MCF 10A (cell line): ENCODE measurements at regions not wholly inside any gene's neighbourhood (a gene's known extent, or its start where the extent isn't known, plus 50 kb on each side); places are given as distances from the start of the nearest gene placed in this dataset.

Experiments
- BruUV-seq: library from RNA; stranded (reverse); fragments of 400-500 nt; replicated peaks from 2 replicates; lab custom pipeline; 2021; lab: Mats Ljungman, UMichigan
- CTCF ChIA-PET: fragments of 300-600 bp; sonication (Branson Sonifier 250); formaldehyde crosslinking; extraction: SDS; loops from one replicate; lab custom pipeline; 2021; ENCODE audit warnings: antibody characterized with exemption, inconsistent platforms; lab: Yijun Ruan, JAX
- POLR2A ChIA-PET: fragments of 300-600, 350-650 bp; sonication (Branson Sonifier 250); formaldehyde crosslinking; extraction: SDS; loops from one replicate; lab custom pipeline; 2020; ENCODE audit warnings: antibody characterized with exemption, inconsistent platforms; lab: Yijun Ruan, JAX
- DNase-seq: peaks from one replicate; pipeline ENCODE4 v3.0.0-alpha.2; 2018; ENCODE audit not compliant: unreplicated experiment
- H3K27ac Mint-ChIP-seq: one replicate; pipeline ENCODE4 v1.8.0; 2022; ENCODE audit warnings: mild to moderate bottlenecking, low read depth, mixed read lengths; ENCODE audit not compliant: unreplicated experiment
- H3K27me3 Mint-ChIP-seq: one replicate; pipeline ENCODE4 v1.8.0; 2022; ENCODE audit warnings: mixed read lengths; ENCODE audit not compliant: insufficient read depth, unreplicated experiment
- H3K36me3 Mint-ChIP-seq: one replicate; pipeline ENCODE4 v1.8.0; 2022; ENCODE audit warnings: mild to moderate bottlenecking, moderate library complexity, mixed read lengths; ENCODE audit not compliant: insufficient read depth, unreplicated experiment
- H3K4me1 Mint-ChIP-seq: one replicate; pipeline ENCODE4 v1.8.0; 2022; ENCODE audit warnings: mixed read lengths; ENCODE audit not compliant: insufficient read depth, unreplicated experiment
- H3K4me3 Mint-ChIP-seq: one replicate; pipeline ENCODE4 v1.8.0; 2022; ENCODE audit warnings: mild to moderate bottlenecking, moderate library complexity, mixed read lengths; ENCODE audit not compliant: unreplicated experiment
- H3K9me3 Mint-ChIP-seq: one replicate; pipeline ENCODE4 v1.8.0; 2022; ENCODE audit warnings: mixed read lengths; ENCODE audit not compliant: unreplicated experiment
- CTCF ChIP-seq: fragments of 200-600 bp; IDR thresholded peaks from one replicate; pipeline ENCODE4 v1.8.0; 2022; ENCODE audit warnings: antibody characterized with exemption, mild to moderate bottlenecking; ENCODE audit not compliant: unreplicated experiment
- intact Hi-C: fragments of 100-400 bp; cut with micrococcal nuclease; formaldehyde crosslinking; loops from 2 replicates; pipeline ENCODE4 v1.14.1; 2022

DNA sequence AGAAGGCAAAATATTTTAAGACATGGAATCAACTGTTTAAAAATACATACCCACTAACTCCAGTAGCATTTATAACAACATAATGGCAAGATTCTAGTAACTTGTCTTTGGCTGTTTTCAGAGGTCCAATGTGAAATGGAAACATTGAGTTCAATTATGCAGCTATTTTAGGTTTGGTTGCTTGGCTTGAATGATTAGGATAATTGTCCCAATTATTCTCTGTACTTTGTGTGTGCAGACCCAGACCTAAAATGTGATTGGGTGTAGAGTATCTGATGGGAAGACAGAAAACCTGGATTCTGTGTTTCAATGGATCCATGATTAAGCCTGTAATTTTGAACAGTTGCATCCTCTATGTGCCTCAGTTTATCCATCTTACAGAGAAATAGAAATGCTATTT lies 392.7 kb upstream of the NFE2L3 start:
- Mint-ChIP-seq H3K4me1 (no peaks in the 10 kb centered on the region), H3K27ac (no peak overlapping the region), H3K36me3 (no peaks in the 10 kb centered on the region), H3K27me3 (peaks cover 92% of the 10 kb centered on the region), H3K9me3 (no peaks in the 10 kb centered on the region), H3K4me3 (no peak overlapping the region)
- ChIA-PET CTCF (no interaction called here), POLR2A (no interaction called here)
- TF ChIP-seq CTCF: no peak
- intact Hi-C loops: no loop called here
- DNase-seq: no peak
- no TSS peak for BruUV-seq

- CTCF ChIA-PET: interaction anchor here (0.6 kb wide), 1 partner anchor 10 kb away, joined by 3 read pairs; no protein-coding TSS in a partner anchor
- BruUV-seq: no TSS peak
- no peaks in the 10 kb centered on the region for H3K36me3 Mint-ChIP-seq
- no peak for DNase-seq
- peaks cover 92% of the 10 kb centered on the region for H3K27me3 Mint-ChIP-seq
- H3K9me3 Mint-ChIP-seq: no peaks in the 10 kb centered on the region
- H3K4me1 Mint-ChIP-seq: no peaks in the 10 kb centered on the region
- no peak overlapping the region for H3K4me3 Mint-ChIP-seq
- H3K27ac Mint-ChIP-seq: no peak overlapping the region
- intact Hi-C loops: no loop called here
- no peak for TF ChIP-seq CTCF
- POLR2A ChIA-PET: no interaction called here
Measured at GRCh38 chr7:25759748-25760147, 392.2 kb upstream of the NFE2L3 start.

DNA sequence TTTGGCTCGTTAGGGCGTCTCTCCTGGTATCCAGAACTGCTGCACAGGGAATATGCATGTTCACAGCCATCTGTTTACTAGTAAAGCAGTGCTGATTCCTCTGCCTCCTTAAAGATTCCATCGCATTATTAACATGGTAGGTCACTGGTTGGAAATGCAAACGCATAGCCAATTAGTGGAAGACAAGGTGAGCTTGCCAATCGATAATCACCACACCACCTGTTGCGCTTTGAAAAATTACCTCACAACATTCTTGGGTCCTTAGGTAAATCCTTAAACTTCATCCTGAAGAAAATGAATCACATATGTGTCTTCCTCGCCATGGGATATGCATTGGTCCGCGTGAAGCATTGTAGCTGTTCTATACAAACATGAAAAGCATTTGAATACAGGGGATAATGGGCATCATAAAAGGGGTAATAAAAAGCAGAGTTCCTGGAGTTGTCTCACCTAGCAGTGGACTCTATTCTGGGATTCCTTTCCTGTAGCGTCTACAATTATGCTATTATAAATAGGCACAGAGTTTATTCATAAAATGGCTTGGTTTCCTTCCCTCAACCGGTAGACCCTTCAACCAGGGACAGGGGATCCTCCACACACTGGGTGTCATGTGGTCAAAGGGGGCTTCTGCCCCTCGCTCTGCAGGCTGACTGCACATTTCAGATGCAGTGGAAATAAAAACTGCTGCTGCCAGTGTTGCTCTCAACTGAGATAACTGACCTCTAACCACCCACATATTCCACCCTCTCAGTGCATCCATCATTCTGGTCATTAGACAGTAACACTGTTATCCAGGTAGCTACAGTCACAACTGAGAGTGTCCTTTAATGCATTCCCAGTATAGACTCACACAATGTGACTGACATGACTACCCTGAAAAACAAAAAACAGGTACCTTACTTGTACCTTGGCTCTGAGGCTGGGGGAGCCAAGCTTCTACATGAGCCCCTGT lies 389.2 kb upstream of the NFE2L3 start:
- Mint-ChIP-seq H3K27ac (no peak overlapping the region), H3K4me1 (no peaks in the 10 kb centered on the region), H3K9me3 (no peaks in the 10 kb centered on the region), H3K27me3 (peaks cover 76% of the 10 kb centered on the region), H3K4me3 (no peak overlapping the region), H3K36me3 (no peaks in the 10 kb centered on the region)
- ChIA-PET POLR2A (no interaction called here), CTCF (interaction anchor here (0.5 to 0.6 kb wide), 3 partner anchors 24 to 1769 kb away, joined by 3 to 4 read pairs (median 3); no protein-coding TSS in a partner anchor)
- no peak for TF ChIP-seq CTCF
- BruUV-seq: no TSS peak
- DNase-seq: no peak
- intact Hi-C loops: no loop called here

DNA sequence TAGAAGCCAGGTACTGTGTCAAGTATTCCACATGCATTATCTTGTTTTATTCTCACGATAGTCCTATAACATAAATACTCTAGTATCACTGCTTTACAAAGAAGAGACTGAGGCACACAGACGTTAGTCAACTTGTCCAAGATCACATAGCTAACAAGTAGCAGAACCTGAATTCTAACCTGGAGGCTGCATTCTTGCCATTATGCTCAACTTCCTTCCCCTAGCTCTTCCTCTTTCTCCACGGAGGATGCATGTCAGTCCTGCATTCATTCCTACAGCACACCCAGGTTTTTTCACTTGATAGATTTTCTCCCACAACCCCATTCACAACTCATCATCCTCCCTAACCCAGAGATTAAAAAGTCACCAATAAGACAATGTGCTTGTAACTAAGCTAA lies 388.5 kb upstream of the NFE2L3 start:
- H3K9me3 Mint-ChIP-seq: no peaks in the 10 kb centered on the region
- no peak for TF ChIP-seq CTCF
- peaks cover 76% of the 10 kb centered on the region for H3K27me3 Mint-ChIP-seq
- H3K4me3 Mint-ChIP-seq: no peak overlapping the region
- DNase-seq: no peak
- CTCF ChIA-PET: interaction anchor here (0.6 kb wide), 1 partner anchor 23 kb away, joined by 3 read pairs; no protein-coding TSS in a partner anchor
- H3K4me1 Mint-ChIP-seq: no peaks in the 10 kb centered on the region
- H3K36me3 Mint-ChIP-seq: no peaks in the 10 kb centered on the region
- intact Hi-C loops: no loop called here
- POLR2A ChIA-PET: no interaction called here
- BruUV-seq: no TSS peak
- H3K27ac Mint-ChIP-seq: no peak overlapping the region
